Transverse colon (tissue), 4 donors: ENCODE measurements at regions not wholly inside any gene's neighbourhood (a gene's known extent, or its start where the extent isn't known, plus 50 kb on each side); places are given as distances from the start of the nearest gene placed in this dataset.

Experiments
- DNase-seq: peaks from one replicate; pipeline ENCODE4 v3.0.0-alpha.2; 2019
- H3K27ac ChIP-seq, 4 donors: fragments of 200-600 bp; sonication (generic); 2 replicates each; pipeline ENCODE4 v1.5.1; 2016 to 2018; ENCODE audit warnings: inconsistent platforms in 4 of 4
- H3K27me3 ChIP-seq: fragments of 200-600 bp; sonication (generic); 2 replicates; pipeline ENCODE4 v1.5.1; 2017; ENCODE audit warnings: inconsistent platforms
- H3K36me3 ChIP-seq, 4 donors: fragments of 200-600 bp; sonication (generic); 2 replicates each; pipeline ENCODE4 v1.5.1; 2017 to 2019; ENCODE audit warnings: inconsistent platforms in 4 of 4
- H3K4me1 ChIP-seq, 4 donors: fragments of 200-600 bp; sonication (generic); 2 replicates each; pipeline ENCODE4 v1.5.1; 2017 to 2020; ENCODE audit warnings: inconsistent platforms in 4 of 4
- H3K4me3 ChIP-seq, 4 donors: fragments of 200-600 bp; sonication (generic); 1 replicate in 1 of 4; 2 replicates in 3 of 4; pipeline versions ENCODE4 v1.5.1 to v1.6.1; 2017 to 2019; ENCODE audit warnings: inconsistent platforms in 4 of 4
- H3K9me3 ChIP-seq, 2 donors: fragments of 200-600 bp; sonication (generic); 2 replicates each; pipeline ENCODE4 v1.5.1; 2017 to 2019; ENCODE audit warnings: inconsistent platforms in 2 of 2
- CTCF ChIP-seq, 5 experiments: fragments of 200-600 bp in 3 of 5; fragments of 450-650 bp in 2 of 5; sonication (generic) in 3 of 5; IDR thresholded peaks; 1 replicate in 2 of 5; 2 replicates in 3 of 5; pipeline ENCODE4 v1.5.1; 2016 to 2017; ENCODE audit warnings: antibody characterized with exemption in 5 of 5, inconsistent platforms in 3 of 5, mild to moderate bottlenecking in 2 of 5, moderate library complexity in 1 of 5
- EP300 ChIP-seq: sonication (generic); formaldehyde crosslinking; IDR thresholded peaks from one replicate; pipeline ENCODE4 v1.6.1; 2017; ENCODE audit warnings: antibody characterized with exemption, low read depth
- POLR2A ChIP-seq: fragments of 450-650 bp; IDR thresholded peaks from one replicate; pipeline ENCODE4 v1.6.1; 2016; ENCODE audit warnings: antibody characterized with exemption, mild to moderate bottlenecking, moderate library complexity
- POLR2AphosphoS5 ChIP-seq, 3 donors: sonication (generic); formaldehyde crosslinking; IDR thresholded peaks; one replicate each; pipeline ENCODE4 v1.6.1; 2016; ENCODE audit warnings: antibody characterized with exemption in 3 of 3
- WGBS, 2 donors: methylation state at CpG; one replicate each; pipeline ENCODE4 v1.1.5; 2018; ENCODE audit warnings: low coverage in 1 of 2; 5-methylcytosine and 5-hydroxymethylcytosine counted together
- in situ Hi-C, 4 donors: fragments of 200-750 bp; cut with MboI; loops; one replicate each; pipeline versions ENCODE4 v1.15.0 to v1.15.1; 2017; ENCODE audit warnings: low sequenced_read_pairs in 3 of 4, low pct_ligation_motif_present in 1 of 4, low pct_unique_long_range_greater_than_20kb in 1 of 4
- intact Hi-C: fragments of 100-400 bp; cut with DNase I; formaldehyde crosslinking; loops from one replicate; pipeline ENCODE4 v1.15.1; 2023; ENCODE audit warnings: low total_unique reads

GRCh38 chr3:87047852-87048251 lies 56.9 kb upstream of the VGLL3 start:
- H3K4me3 ChIP-seq = no peak overlapping the region
- intact Hi-C loops = no loop called here
- H3K4me1 ChIP-seq = no peaks in the 10 kb centered on the region
- no peaks in the 10 kb centered on the region for H3K36me3 ChIP-seq
- DNase-seq = no peak
- no peak for TF ChIP-seq EP300
- no peak for TF ChIP-seq CTCF (IDR thresholded peaks at IDR 0.05)
- in situ Hi-C loops = no loop called here
- 44 to 53% methylated on average over 2 of the region's 2 CpGs for WGBS, 2 donors
- H3K27me3 ChIP-seq = no peaks in the 10 kb centered on the region
- H3K9me3 ChIP-seq = no peaks in the 10 kb centered on the region
- no peak overlapping the region for H3K27ac ChIP-seq

GRCh38 chr3:87046241-87046640 lies 55.3 kb upstream of the VGLL3 start:
- no peaks in the 10 kb centered on the region for H3K4me1 ChIP-seq
- in situ Hi-C loops (no loop called here), intact Hi-C loops (no loop called here)
- no peak for DNase-seq
- H3K27ac ChIP-seq = no peak overlapping the region
- H3K27me3 ChIP-seq = no peaks in the 10 kb centered on the region
- WGBS, 2 donors = 46 to 78% methylated on average over 4 of the region's 4 CpGs
- TF ChIP-seq POLR2AphosphoS5 (IDR thresholded peaks at IDR 0.05) (no peak), EP300 (no peak), CTCF (IDR thresholded peaks at IDR 0.05) (no peak), POLR2A (no peak)
- no peak overlapping the region for H3K4me3 ChIP-seq
- no peaks in the 10 kb centered on the region for H3K36me3 ChIP-seq
- H3K9me3 ChIP-seq = no peaks in the 10 kb centered on the region

GRCh38 chr3:87045473-87045872 lies 54.5 kb upstream of the VGLL3 start:
- in situ Hi-C loops = no loop called here
- Histone ChIP-seq H3K36me3 (no peaks in the 10 kb centered on the region), H3K9me3 (no peaks in the 10 kb centered on the region), H3K27me3 (no peaks in the 10 kb centered on the region), H3K27ac (no peak overlapping the region), H3K4me3 (no peak overlapping the region), H3K4me1 (no peaks in the 10 kb centered on the region)
- WGBS, 2 donors = 71 to 83% methylated on average over 1 of the region's 1 CpG
- no peak for TF ChIP-seq CTCF (IDR thresholded peaks at IDR 0.05)
- TF ChIP-seq EP300 = no peak
- no peak for TF ChIP-seq POLR2AphosphoS5 (IDR thresholded peaks at IDR 0.05)
- no peak for TF ChIP-seq POLR2A
- intact Hi-C loops = no loop called here
- no peak for DNase-seq

GRCh38 chr3:87044846-87045245 lies 53.9 kb upstream of the VGLL3 start:
- in situ Hi-C loops = no loop called here
- no peaks in the 10 kb centered on the region for H3K4me1 ChIP-seq
- no peak overlapping the region for H3K4me3 ChIP-seq
- DNase-seq = no peak
- intact Hi-C loops = no loop called here
- no peaks in the 10 kb centered on the region for H3K36me3 ChIP-seq
- no peaks in the 10 kb centered on the region for H3K9me3 ChIP-seq
- no peak overlapping the region for H3K27ac ChIP-seq
- no peaks in the 10 kb centered on the region for H3K27me3 ChIP-seq
- 60 to 82% methylated on average over 2 of the region's 2 CpGs for WGBS, 2 donors
- TF ChIP-seq CTCF (IDR thresholded peaks at IDR 0.05) (no peak), POLR2A (no peak), EP300 (no peak), POLR2AphosphoS5 (IDR thresholded peaks at IDR 0.05) (no peak)
